IMR-90 (cell line): ENCODE measurements at regions not wholly inside any gene's neighbourhood (a gene's known extent, or its start where the extent isn't known, plus 50 kb on each side); places are given as distances from the start of the nearest gene placed in this dataset.

Experiments
- ATAC-seq: fragments of 200-7000 bp; cut with Tn5 transposase; 2 replicates; pipeline ENCODE4 v1.9.1; 2020; ENCODE audit warnings: low read depth, mild to moderate bottlenecking, moderate library complexity
- BruUV-seq: library from RNA; stranded (reverse); fragments of 400-500 nt; replicated peaks from 2 replicates; lab custom pipeline; 2021; lab: Mats Ljungman, UMichigan
- CTCF ChIA-PET: fragments of 300-600 bp; formaldehyde crosslinking; extraction: SDS; loops from one replicate; lab custom pipeline; 2021; ENCODE audit warnings: antibody characterized with exemption; lab: Yijun Ruan, JAX
- POLR2A ChIA-PET: fragments of 300-600 bp; sonication (Branson Sonifier 250); formaldehyde crosslinking; loops from one replicate; lab custom pipeline; 2022; ENCODE audit warnings: antibody characterized with exemption; ENCODE audit not compliant: unreplicated experiment; lab: Charles Lee
- DNase-seq: peaks from one replicate; pipeline ENCODE4 v3.0.0; 2013
- H2AFZ ChIP-seq: replicated peaks from 2 replicates; pipeline ENCODE3; 2013; ENCODE audit warnings: low read length, mild to moderate bottlenecking; ENCODE audit not compliant: poor library complexity
- H2AK5ac ChIP-seq: 2 replicates; pipeline ENCODE4 v1.6.1; 2013; ENCODE audit warnings: low read depth, low read length, inconsistent platforms
- H2AK9ac ChIP-seq: replicated peaks from 2 replicates; pipeline ENCODE3; 2013; ENCODE audit warnings: mild to moderate bottlenecking, low read depth, low read length, moderate library complexity; ENCODE audit not compliant: poor library complexity
- H2BK120ac ChIP-seq: 2 replicates; pipeline ENCODE4 v1.6.1; 2013; ENCODE audit warnings: low read depth, low read length, inconsistent platforms
- H2BK15ac ChIP-seq: 3 replicates; pipeline ENCODE4 v1.6.1; 2013; ENCODE audit warnings: low read depth, low read length, inconsistent platforms
- H2BK20ac ChIP-seq: 2 replicates; pipeline ENCODE4 v1.6.1; 2013; ENCODE audit warnings: low read depth, mild to moderate bottlenecking, inconsistent platforms, low read length, moderate library complexity
- H2BK5ac ChIP-seq: 2 replicates; pipeline ENCODE4 v1.6.1; 2013; ENCODE audit warnings: mild to moderate bottlenecking, low read depth, low read length, inconsistent platforms; ENCODE audit not compliant: poor library complexity, severe bottlenecking
- H3K14ac ChIP-seq: replicated peaks from 2 replicates; pipeline ENCODE4 v1.6.1; 2013; ENCODE audit warnings: low read depth, low read length, inconsistent platforms
- H3K18ac ChIP-seq: 2 replicates; pipeline ENCODE4 v1.6.1; 2013; ENCODE audit warnings: low read depth, low read length, control low read depth
- H3K23ac ChIP-seq: 2 replicates; pipeline ENCODE4 v1.6.1; 2013; ENCODE audit warnings: low read depth, low read length, inconsistent platforms
- H3K27ac ChIP-seq: 2 replicates; pipeline ENCODE4 v1.5.1; 2013; ENCODE audit warnings: mild to moderate bottlenecking, control low read depth, low read length; ENCODE audit not compliant: insufficient read depth
- H3K27me3 ChIP-seq: 2 replicates; pipeline ENCODE4 v1.6.1; 2013; ENCODE audit warnings: low read length; ENCODE audit not compliant: control insufficient read depth, insufficient read depth
- H3K36me3 ChIP-seq: 2 replicates; pipeline ENCODE4 v1.6.1; 2013; ENCODE audit warnings: low read length, mixed read lengths; ENCODE audit not compliant: control insufficient read depth, insufficient read depth
- H3K4ac ChIP-seq: 2 replicates; pipeline ENCODE4 v1.6.1; 2013; ENCODE audit warnings: low read depth, low read length, inconsistent platforms
- H3K4me1 ChIP-seq: 2 replicates; pipeline ENCODE4 v1.6.1; 2013; ENCODE audit warnings: low read length, mixed read lengths; ENCODE audit not compliant: control insufficient read depth, insufficient read depth
- H3K4me2 ChIP-seq: 2 replicates; pipeline ENCODE4 v1.6.1; 2013; ENCODE audit warnings: low read depth, mild to moderate bottlenecking, control low read depth, low read length, moderate library complexity
- H3K4me3 ChIP-seq: 2 replicates; pipeline ENCODE4 v1.5.1; 2013; ENCODE audit warnings: low read depth, mild to moderate bottlenecking, control low read depth, low read length, moderate library complexity; ENCODE audit not compliant: insufficient read depth
- H3K56ac ChIP-seq: 2 replicates; pipeline ENCODE4 v1.6.1; 2013; ENCODE audit warnings: low read length, inconsistent platforms; ENCODE audit not compliant: insufficient read depth; ENCODE audit errors: extremely low read depth
- H3K79me1 ChIP-seq, 2 experiments: 2 replicates each; pipeline ENCODE4 v1.6.1; 2013; ENCODE audit warnings: low read length in 2 of 2, inconsistent platforms in 1 of 2, low read depth in 1 of 2
- H3K9ac ChIP-seq: 2 replicates; pipeline ENCODE4 v1.6.1; 2013; ENCODE audit warnings: low read depth, low read length, control low read depth
- H3K9me1 ChIP-seq: 2 replicates; pipeline ENCODE4 v1.6.1; 2013; ENCODE audit warnings: low read length, inconsistent platforms; ENCODE audit not compliant: insufficient read depth
- H3K9me3 ChIP-seq: 2 replicates; pipeline ENCODE4 v1.6.1; 2013; ENCODE audit warnings: low read length; ENCODE audit not compliant: control insufficient read depth, insufficient read depth
- H4K20me1 ChIP-seq: 2 replicates; pipeline ENCODE4 v1.6.1; 2013; ENCODE audit warnings: low read length, inconsistent platforms; ENCODE audit not compliant: insufficient read depth
- H4K5ac ChIP-seq: 2 replicates; pipeline ENCODE4 v1.6.1; 2013; ENCODE audit warnings: mild to moderate bottlenecking, low read depth, low read length, control low read depth
- H4K8ac ChIP-seq, 2 experiments: 2 replicates each; pipeline ENCODE4 v1.6.1; 2013; ENCODE audit warnings: low read depth in 2 of 2, low read length in 2 of 2, control low read depth in 1 of 2, inconsistent platforms in 1 of 2
- H4K91ac ChIP-seq: 2 replicates; pipeline ENCODE4 v1.6.1; 2013; ENCODE audit warnings: low read depth, low read length, inconsistent platforms; ENCODE audit not compliant: insufficient read depth
- CEBPB ChIP-seq: IDR thresholded peaks from 2 replicates; pipeline ENCODE4 v1.6.1; 2012; ENCODE audit warnings: low read depth, low read length, improper control_type of control experiment
- CTCF ChIP-seq: conservative IDR thresholded peaks from 2 replicates; pipeline ENCODE4 v1.5.1; 2012; ENCODE audit warnings: mild to moderate bottlenecking, low read depth, low read length, improper control_type of control experiment
- ELK1 ChIP-seq: fragments of 150-350 bp; IDR thresholded peaks from 2 replicates; pipeline ENCODE4 v1.6.1; 2016; ENCODE audit warnings: low read depth, mild to moderate bottlenecking, low read length, moderate library complexity, borderline replicate concordance
- FOS ChIP-seq: fragments of 150-350 bp; IDR thresholded peaks from 2 replicates; pipeline ENCODE4 v1.6.1; 2016; ENCODE audit warnings: low read depth, low read length
- MAFK ChIP-seq: IDR thresholded peaks from 2 replicates; pipeline ENCODE4 v1.6.1; 2012; ENCODE audit warnings: low read depth, low read length, improper control_type of control experiment
- MAZ ChIP-seq: IDR thresholded peaks from 2 replicates; pipeline ENCODE4 v1.6.1; 2012; ENCODE audit warnings: low read depth, mild to moderate bottlenecking, low read length, improper control_type of control experiment, moderate library complexity, borderline replicate concordance
- MXI1 ChIP-seq: IDR thresholded peaks from 2 replicates; pipeline ENCODE4 v1.6.1; 2012; ENCODE audit warnings: low read depth, mild to moderate bottlenecking, low read length, moderate library complexity, borderline replicate concordance
- POLR2A ChIP-seq: IDR thresholded peaks from 2 replicates; pipeline ENCODE4 v1.6.1; 2012; ENCODE audit warnings: mild to moderate bottlenecking, low read depth, low read length
- RAD21 ChIP-seq: IDR thresholded peaks from 2 replicates; pipeline ENCODE4 v1.6.1; 2012; ENCODE audit warnings: low read length, improper control_type of control experiment
- RCOR1 ChIP-seq: IDR thresholded peaks from 2 replicates; pipeline ENCODE4 v1.6.1; 2012; ENCODE audit warnings: mild to moderate bottlenecking, low read length, improper control_type of control experiment; ENCODE audit not compliant: insufficient replicate concordance
- RFX5 ChIP-seq: IDR thresholded peaks from 2 replicates; pipeline ENCODE4 v1.8.0; 2012; ENCODE audit warnings: low read depth, mild to moderate bottlenecking, low read length, moderate library complexity
- SMC3 ChIP-seq: fragments of 150-350 bp; IDR thresholded peaks from 2 replicates; pipeline ENCODE4 v1.6.1; 2016; ENCODE audit warnings: low read depth, mild to moderate bottlenecking, antibody characterized with exemption, low read length, moderate library complexity
- USF2 ChIP-seq: fragments of 150-350 bp; IDR thresholded peaks from 2 replicates; pipeline ENCODE4 v1.6.1; 2017; ENCODE audit warnings: mild to moderate bottlenecking, antibody characterized with exemption, low read length, low read depth
- WGBS, 2 experiments: methylation state at CpG; one replicate each; pipeline versions ENCODE4 v1.1.5 to v1.1.7; 2013; ENCODE audit warnings: missing lambda C conversion rate in 2 of 2; ENCODE audit not compliant: insufficient read length in 1 of 2; ENCODE audit errors: extremely low coverage in 2 of 2; 5-methylcytosine and 5-hydroxymethylcytosine counted together
- dilution Hi-C: fragments of 300-500 bp; cut with HindIII; formaldehyde crosslinking; loops from one replicate; pipeline ENCODE4 v1.14.3; 2018; ENCODE audit warnings: low sequenced_read_pairs; ENCODE audit not compliant: unreplicated experiment
- in situ Hi-C: fragments of 300-500 bp; cut with MboI; formaldehyde crosslinking; loops from 3 replicates; pipeline ENCODE4 v1.14.3; 2019; ENCODE audit warnings: low sequenced_read_pairs, inconsistent platforms, mixed read lengths
- intact Hi-C: fragments of 100-400 bp; cut with micrococcal nuclease; formaldehyde crosslinking; loops from 2 replicates; pipeline ENCODE4 v1.10.0; 2022

GRCh38 chr2:37873749-37874330 lies 51.2 kb upstream of the RMDN2 start:
- Histone ChIP-seq H3K4me2 (no peak overlapping the region), H3K18ac (no peak overlapping the region), H3K9me1 (peaks cover 20% of the 10 kb centered on the region), H2BK5ac (no peak overlapping the region), H3K4me3 (no peak overlapping the region), H4K20me1 (no peaks in the 10 kb centered on the region), H3K4ac (0 out of 2 replicates have a peak overlapping the region, but pooled peaks have one; percentile 8), H3K27me3 (no peaks in the 10 kb centered on the region), H2BK20ac (no peak overlapping the region), H3K14ac (no peak overlapping the region), H4K5ac (no peak overlapping the region), H2BK120ac (peak overlapping the region; percentile 49), H4K8ac (no peak overlapping the region), H2AK9ac (no peak overlapping the region), H2AFZ (no peak overlapping the region), H3K9me3 (no peaks in the 10 kb centered on the region), H3K23ac (no peak overlapping the region), H4K91ac (no peak overlapping the region), H2AK5ac (no peak overlapping the region), H2BK15ac (0 out of 3 replicates have a peak overlapping the region, but pooled peaks have one; percentile 70), H3K79me1 (no peaks in the 10 kb centered on the region), H3K56ac (no peak overlapping the region), H3K27ac (no peak overlapping the region), H3K36me3 (no peaks in the 10 kb centered on the region), H3K4me1 (peaks cover 16% of the 10 kb centered on the region), H3K9ac (no peak overlapping the region)
- WGBS, 2 experiments: 80% methylated on average over 1 of the region's 7 CpGs; no CpG with 5 or more reads in 1 of the 2 experiments
- BruUV-seq: no TSS peak
- dilution Hi-C loops: no loop called here
- ChIA-PET POLR2A (no interaction called here), CTCF (interaction anchor here (0.9 to 2.1 kb wide), 2 partner anchors 459 to 478 kb away, joined by 3 to 5 read pairs; no protein-coding TSS in a partner anchor)
- DNase-seq: no peak
- in situ Hi-C loops: no loop called here
- intact Hi-C loops: no loop called here
- no peak for ATAC-seq
- TF ChIP-seq FOS (no peak), POLR2A (no peak), ELK1 (no peak), MXI1 (no peak), RFX5 (no peak), CTCF (no peak), CEBPB (no peak), MAZ (no peak), RCOR1 (no peak), RAD21 (no peak), MAFK (no peak), USF2 (no peak), SMC3 (no peak)
